ENCODE measurements at regions not wholly inside any gene's neighbourhood (a gene's known extent, or its start where the extent isn't known, plus 50 kb on each side); places are given as distances from the start of the nearest gene placed in this dataset.

- no peak for TF ChIP-seq FOXA1 (IDR thresholded peaks at IDR 0.05)
- TF ChIP-seq REST (IDR thresholded peaks at IDR 0.05) = no peak
These were observed 386.9 kb downstream of the HTR7 start (continued) for GRCh38 chr10:90470966-90471365.

- H3K36me3 ChIP-seq (ENCODE audit: control insufficient read depth in 4 of 4, insufficient read depth in 3 of 4, low read depth in 1 of 4, low read length in 3 of 4) = no peaks in the 10 kb centered on the region
- no peak overlapping the region for H3K9ac ChIP-seq (ENCODE audit: low read depth in 1 of 2, low read length in 2 of 2)
- TF ChIP-seq SP1 (IDR thresholded peaks at IDR 0.05) = no peak
- no peak for TF ChIP-seq HNF4G (IDR thresholded peaks at IDR 0.05)
- TF ChIP-seq EGR1 (IDR thresholded peaks at IDR 0.05; ENCODE audit: low read depth in 2 of 2) = no peak
- TF ChIP-seq ZBTB33 (IDR thresholded peaks at IDR 0.05) = no peak
- TF ChIP-seq MAX (IDR thresholded peaks at IDR 0.05) = no peak
- no peak for TF ChIP-seq TAF1 (conservative IDR thresholded peaks at IDR 0.05)
- no peak for TF ChIP-seq HNF4A (conservative IDR thresholded peaks at IDR 0.05)
- no peak for TF ChIP-seq NR2F2 (IDR thresholded peaks at IDR 0.05)
- no peak for TF ChIP-seq GABPA (IDR thresholded peaks at IDR 0.05 in 1 of 2, conservative IDR thresholded peaks at IDR 0.05 in 1 of 2)
- no peak for TF ChIP-seq YY1 (IDR thresholded peaks at IDR 0.05)
- TF ChIP-seq REST (IDR thresholded peaks at IDR 0.05) = no peak
- TF ChIP-seq ATF3 (IDR thresholded peaks at IDR 0.05) = no peak
- TF ChIP-seq RAD21 (IDR thresholded peaks at IDR 0.05) = no peak
- no peak for TF ChIP-seq JUND (IDR thresholded peaks at IDR 0.05)
- no peak for TF ChIP-seq FOXA1 (IDR thresholded peaks at IDR 0.05)
- TF ChIP-seq FOXA2 (IDR thresholded peaks at IDR 0.05) = no peak
- H3K27me3 ChIP-seq (ENCODE audit: control insufficient read depth in 4 of 4, insufficient read depth in 4 of 4, low read length in 3 of 4) = no peaks in the 10 kb centered on the region
- H3K9me3 ChIP-seq (ENCODE audit: control insufficient read depth in 4 of 4, low read length in 3 of 4) = no peaks in the 10 kb centered on the region
- peaks cover 0 to 2% (median 0%) of the 10 kb centered on the region in 4 donors for H3K4me1 ChIP-seq (ENCODE audit: control insufficient read depth in 4 of 4, insufficient read depth in 4 of 4, low read length in 3 of 4)
- H3K27ac ChIP-seq (ENCODE audit: low read depth in 1 of 2, low read length in 2 of 2) = no peak overlapping the region
- no peak for DNase-seq (ENCODE audit: low spot score)
- no peak overlapping the region for H3K4me3 ChIP-seq (ENCODE audit: low read depth in 1 of 3, low read length in 3 of 3)
These were observed 377.4 kb downstream of the HTR7 start for GRCh38 chr10:90480466-90480865.
